DMS53 treated with DMSO at 0.1 percent for 48 hours (cell line): ENCODE measurements at regions not wholly inside any gene's neighbourhood (a gene's known extent, or its start where the extent isn't known, plus 50 kb on each side); places are given as distances from the start of the nearest gene placed in this dataset.
"Not testable (repeated sequence)": the region's sequence is repeated elsewhere in the genome, so short reads cannot be mapped to it uniquely, and the experiment has no call there.

Experiments used
- DNase-seq: peaks from one replicate; lab custom pipeline; 2025; ENCODE audit not compliant: unreplicated experiment; lab: John Stamatoyannopoulos, UW

DNA sequence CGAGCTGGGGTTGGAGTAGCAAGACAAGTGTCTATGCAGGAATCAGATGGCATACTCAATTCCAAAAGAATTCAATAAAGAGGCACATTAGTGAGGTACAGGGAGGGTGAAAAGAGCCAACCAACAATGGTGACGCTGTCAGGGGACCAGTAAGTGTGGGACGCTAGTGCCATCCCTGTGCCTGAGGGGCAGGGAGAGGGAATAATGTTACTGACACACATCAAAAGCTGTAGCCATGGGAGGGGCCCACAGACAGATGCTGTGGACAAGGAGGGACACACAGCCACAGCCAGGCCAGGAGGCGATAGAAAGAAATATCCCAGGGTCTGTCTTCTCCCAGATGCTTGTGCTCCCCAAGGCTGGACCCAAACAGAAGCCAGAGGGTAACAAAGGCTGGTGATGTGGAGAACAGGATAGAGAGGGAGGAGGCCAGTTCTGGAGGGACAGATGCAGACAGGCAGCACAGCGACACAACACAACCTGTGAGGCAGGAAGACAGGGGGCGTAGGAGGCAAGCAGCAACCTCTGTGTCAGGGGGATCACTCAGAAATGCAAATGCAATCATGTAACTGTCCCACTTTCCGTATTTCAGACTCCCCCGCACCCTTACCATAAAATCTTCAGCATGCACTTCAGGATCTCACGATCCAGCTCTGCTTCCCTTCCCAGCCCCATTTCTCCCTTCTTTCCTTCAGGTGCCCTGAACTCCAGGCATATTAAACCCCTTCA, 240.5 kb upstream of the FZD8 start:
- no peak for DNase-seq

DNA sequence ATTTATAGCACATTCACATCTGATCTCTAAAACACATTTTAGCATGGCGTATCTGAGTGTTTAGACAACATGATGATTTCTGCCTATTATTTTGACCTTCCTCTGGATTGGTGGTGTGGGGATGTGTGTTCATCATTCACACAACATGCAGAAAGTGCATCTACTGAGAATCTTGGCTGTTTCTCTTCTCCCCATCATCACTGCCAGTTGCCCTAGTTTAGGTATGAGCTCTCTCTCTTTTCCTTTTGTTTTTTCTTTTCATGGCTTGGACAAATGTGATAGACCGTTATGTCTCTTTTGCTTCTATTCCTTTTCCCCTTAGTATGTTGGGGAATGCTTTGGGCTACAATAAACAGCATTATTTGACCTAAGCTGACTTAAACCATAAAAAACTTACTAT, 239.2 kb upstream of the FZD8 start:
- DNase-seq = no peak

DNA sequence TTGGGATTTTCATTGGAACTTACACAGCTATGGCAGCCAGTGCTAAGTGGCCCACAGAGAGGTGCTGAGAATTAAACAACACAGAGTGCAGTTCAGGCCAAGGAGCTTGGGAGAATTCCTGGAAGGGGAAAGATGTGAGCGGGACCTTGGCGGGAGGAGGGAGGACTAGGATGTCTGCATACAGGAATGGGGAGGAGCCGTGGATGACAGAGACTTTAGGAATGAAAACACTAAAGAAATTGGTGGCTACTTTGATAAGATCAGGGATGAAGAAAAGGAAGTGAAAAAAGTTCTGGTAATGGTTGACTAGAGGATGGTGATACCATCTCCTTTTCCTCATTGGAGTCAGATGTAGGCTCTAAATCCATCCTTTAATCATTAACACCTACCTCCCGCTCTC, 234.2 kb upstream of the FZD8 start:
- DNase-seq = no peak

DNA sequence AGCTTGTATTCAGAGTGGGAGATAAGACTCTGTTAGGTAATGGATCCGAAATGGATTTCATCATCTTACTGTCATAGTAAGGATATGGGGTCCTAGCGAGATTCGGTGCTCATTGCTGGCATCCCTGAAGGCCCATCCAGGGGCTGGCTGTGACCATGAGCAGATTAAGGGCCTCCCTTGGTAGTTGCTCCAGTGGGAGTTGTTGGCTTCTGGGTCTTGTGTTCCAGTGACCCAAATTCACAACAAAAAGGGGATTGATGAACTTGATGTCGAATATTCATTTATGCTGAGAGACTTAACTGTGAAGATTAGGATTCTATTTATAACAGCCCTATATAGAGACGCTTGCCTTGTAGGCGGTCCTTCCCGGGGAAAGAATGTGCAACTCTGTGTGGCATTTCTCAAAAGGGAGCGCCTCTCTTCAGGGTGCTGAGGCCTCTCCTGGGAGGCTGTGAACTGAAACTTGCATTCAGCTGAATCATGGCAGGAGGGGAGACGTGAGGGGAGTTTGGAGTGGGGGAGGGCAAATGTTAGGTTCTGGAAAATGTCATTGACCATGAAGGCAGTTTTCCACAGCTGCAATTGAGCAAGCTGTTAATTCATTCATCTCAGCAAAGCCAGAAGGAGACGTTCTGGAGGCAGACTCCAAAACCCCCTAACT, 233.1 kb upstream of the FZD8 start:
- no peak for DNase-seq

DNA sequence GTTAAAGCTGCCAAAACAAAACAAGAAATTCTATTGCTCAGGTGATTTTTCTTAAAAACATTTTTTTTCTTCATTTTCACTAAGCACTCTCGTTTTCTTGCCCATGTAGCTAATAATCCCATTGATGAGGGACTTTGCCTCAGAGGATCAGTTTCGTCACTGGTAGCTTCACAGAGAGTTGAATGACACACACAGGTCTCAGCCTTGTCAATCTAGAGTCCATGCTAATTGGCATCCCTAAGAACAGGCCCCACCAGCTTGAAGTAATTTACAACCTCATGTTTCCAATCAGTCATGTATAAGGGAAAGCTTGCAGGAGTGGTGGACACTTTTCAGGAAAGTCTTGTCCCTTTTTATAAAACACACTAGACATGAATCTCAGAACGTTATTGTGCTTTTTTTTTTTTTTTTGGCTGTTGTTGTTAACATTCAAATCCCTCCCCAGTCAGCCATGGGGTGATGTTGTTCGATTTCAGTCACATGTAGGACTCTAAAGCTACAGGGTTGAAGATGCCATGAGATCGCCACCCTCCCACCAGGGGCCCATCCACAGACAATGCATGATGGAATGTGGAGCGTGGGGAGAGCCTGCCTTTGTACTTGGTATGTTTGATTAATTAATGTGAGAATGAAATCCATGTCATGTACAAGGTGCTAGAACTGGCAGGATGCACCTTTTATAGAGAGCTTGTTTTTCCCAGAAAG, 232.4 kb upstream of the FZD8 start:
- DNase-seq = no peak

DNA sequence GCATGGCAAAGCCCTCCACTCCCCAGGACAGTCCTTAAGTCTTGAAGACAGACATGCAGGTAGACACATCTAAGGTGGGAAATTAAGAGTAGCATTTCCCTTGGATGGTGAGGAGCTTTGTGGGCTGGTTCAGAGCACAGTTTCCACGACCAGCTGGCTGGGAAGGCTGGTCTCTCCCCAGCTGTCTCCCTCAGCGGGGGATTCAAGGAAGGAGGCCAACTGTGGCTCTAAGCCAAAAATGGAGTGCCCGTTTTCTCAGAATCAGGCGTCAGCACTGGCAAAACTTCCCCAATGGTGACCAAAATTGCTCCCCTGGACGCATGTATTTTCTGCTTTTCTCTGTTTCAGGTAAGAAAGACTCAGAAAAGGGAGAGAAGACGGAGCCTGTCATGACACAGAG, 230.6 kb upstream of the FZD8 start:
- no peak for DNase-seq

DNA sequence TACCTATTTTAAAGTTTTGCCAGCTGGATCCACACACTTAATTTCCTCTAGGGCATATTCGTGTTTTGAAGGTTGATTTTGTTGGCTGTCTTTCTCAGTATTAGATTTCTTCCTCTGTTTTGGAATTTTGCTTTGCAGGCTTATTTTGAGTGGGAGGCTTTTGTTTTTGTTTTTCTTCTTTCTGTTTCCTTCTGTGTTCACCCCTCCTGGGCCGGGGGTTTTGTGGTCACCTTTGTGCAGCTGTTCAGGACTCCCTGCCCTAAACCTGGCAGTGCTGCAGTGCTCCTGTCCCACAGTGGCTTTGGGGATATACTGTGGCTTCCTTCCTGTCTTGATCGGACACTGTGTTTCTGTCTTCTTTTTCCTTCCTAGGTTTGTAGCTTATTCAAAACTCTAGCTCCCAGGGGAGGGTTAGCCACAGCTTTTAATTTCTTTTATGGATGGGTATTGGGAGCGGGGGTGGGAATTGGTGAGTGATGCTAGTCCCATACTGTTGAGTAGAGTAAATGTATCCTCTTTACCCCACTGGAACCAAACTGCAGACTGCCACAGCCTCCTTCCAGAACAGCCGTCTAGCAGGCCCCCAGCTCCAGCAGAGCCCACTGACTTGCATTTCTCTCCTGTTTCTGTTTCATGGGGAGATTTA, 228.7 kb upstream of the FZD8 start:
- no peak for DNase-seq

DNA sequence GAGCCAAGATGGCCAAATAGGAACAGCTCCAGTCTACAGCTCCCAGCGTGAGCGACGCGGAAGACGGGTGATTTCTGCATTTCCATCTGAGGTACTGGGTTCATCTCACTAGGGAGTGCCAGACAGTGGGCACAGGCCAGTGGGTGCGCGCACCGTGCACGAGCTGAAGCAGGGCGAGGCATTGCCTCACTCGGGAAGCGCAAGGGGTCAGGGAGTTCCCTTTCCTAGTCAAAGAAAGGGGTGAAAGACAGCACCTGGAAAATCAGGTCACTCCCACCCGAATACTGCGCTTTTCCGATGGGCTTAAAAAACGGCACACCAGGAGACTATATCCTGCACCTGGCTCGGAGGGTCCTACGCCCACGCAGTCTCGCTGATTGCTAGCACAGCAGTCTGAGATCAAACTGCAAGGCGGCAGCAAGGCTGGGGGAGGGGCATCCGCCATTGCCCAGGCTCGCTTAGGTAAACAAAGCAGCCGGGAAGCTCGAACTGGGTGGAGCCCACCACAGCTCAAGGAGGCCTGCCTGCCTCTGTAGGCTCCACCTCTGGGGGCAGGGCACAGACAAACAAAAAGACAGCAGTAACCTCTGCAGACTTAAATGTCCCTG, 216.7 kb upstream of the FZD8 start:
- DNase-seq = not testable (repeated sequence)

DNA sequence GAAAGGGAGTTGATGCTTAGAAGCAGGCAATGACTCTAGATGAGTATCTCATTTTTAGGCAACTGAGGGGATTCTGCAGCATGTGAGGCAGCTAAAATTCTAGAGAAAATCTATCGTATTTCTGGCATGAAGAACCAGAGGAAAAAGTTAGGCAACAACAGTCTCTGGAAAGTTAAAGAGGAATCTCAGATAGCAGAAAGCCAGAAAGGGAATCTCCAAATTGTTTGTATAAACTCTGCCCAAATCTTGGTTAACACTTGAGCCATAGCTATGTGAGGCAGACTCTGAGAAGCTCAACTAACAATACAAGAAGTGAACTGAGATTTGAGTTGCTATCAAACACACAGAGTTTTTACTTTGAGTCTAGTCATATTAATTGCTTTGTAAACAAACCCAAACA, 215.8 kb upstream of the FZD8 start:
- DNase-seq = no peak

DNA sequence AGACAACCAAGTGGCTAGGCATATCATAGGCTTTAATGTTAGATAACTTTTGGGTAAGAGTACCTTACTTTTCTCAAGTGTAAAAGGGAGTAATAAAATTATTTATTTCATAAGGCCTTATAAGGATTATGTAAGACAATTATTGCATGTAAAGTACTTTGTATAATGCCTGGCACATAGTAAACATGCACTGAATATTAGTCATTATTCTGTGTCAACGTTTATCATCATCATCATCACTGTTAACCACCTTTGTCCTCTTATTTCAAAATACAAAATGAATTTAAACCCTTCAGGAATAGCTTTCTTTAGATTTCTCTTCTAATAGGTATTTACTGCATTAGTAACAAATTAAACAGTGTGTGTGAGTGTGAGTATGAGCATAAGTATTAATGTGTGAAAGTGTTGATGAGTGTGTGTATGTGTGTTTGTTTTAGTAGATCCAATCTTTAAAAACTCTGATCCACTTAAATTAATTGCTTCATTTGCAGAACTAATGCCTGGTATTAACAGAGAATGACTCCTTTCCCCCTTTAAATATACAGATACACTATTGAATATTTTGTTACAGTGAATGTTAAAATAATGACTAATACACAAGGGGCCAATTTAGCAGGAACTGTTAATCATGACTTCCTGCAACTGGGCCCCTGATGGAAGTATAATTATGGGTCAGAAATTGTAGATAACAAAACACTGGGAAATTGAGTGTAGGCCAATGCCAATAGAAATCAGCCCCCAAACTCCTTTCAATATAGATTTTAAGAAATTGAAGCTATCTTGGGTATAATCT, 213.3 kb upstream of the FZD8 start:
- no peak for DNase-seq

DNA sequence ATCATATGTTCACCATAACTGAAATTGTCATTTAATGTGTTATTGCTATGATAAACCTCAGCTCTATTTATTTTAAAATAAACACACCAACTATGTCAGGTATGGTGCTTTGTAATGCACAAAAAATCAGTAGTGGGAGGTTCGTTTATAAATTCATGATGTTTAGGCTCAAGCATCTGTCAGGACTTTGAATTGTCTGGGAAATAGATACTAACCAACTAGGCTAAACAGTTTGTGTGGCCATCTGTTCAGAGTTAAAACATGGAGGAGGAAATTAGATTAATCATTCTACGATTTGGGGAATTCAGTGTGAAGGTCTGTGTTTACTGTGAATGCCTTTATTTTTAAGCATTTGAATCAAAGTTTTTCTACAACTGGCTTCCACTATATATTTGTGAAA, 212.6 kb upstream of the FZD8 start:
- DNase-seq = no peak

DNA sequence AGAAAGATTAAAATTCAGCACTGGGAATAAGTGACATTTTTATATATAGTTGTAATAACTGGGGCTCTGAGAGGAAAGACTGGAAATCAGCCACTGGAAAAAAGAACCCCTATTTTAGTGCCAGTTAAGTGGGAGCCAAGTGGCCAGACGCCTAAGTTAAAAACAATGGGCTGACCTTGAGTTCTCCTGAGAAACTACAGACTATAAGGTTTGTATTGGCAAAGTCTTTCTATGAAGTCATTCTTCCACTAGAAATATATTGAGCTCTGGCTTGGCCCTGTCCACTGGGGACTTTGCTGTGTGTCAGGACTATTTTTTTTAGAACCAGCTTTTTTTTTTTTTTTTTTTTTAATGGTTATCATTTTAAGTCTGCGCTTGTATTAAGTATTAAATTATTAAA, 210.6 kb upstream of the FZD8 start:
- no peak for DNase-seq

DNA sequence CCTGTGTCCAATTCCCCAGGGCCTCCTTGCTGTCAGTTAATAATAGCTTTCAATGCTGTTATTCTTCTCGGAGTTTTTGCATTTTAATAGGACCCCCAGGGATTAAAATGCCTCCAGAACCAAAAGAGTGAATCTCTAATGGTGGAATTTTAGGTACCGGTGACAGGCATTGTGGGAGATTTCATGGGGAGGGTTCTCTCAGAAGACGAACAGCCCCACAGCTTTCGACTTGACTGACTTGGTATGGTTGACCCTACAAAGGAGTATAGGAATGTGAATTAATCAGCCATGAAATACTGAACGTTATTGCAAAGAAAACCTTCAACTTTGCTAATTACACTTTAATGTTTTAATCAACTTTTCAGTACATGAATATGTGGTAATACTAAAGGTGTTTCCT, 206.3 kb upstream of the FZD8 start:
- no peak for DNase-seq

DNA sequence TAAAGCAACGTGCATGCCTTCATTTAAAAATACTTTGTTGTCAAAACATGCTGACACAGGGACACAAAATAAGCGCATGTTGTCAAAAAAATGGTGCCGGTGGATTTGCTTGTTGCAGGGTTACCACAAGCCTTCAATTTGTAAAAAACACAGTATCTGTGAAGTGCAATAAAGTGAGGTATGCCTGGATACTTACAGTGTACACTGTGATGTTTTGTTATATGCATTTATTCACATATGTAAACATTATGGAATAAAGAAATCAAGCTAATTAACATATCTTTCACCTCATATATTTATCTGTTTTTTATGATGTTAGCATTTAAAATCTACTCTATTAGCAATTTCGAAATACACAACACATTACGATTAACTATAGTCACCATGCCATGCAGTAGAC, 202.6 kb upstream of the FZD8 start:
- no peak for DNase-seq

DNA sequence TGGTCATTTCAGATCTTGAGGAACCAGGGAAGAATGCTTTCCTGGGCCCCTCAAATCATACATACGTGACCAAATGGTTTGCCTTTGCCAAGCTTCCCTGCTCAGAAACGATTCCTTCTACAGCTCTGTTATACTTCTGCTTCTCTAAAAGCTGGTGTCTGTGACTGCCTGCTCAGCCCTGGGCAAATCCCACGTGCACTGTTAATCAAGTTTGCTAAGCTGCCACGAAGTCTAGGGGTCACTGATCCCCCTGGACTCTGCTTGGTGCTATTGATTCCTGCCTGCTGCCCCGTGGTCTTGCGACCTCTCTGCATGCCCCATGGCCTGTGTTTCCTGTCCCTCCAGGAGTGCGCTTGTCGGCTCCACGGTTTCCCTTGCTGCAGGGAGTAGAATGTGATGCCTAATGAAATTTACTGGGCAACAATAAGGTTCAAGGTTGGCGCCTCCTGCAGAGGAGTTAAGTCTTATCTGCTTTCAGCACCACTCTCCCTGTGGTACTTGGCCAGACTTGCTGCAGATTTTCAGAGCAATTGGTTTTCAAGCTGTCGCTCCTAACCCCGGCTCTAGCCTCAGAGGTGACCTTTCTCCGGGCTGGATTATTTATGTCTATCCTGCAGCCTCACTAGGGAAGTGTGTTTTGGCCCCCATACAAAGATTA, 201.6 kb upstream of the FZD8 start:
- DNase-seq = no peak

DNA sequence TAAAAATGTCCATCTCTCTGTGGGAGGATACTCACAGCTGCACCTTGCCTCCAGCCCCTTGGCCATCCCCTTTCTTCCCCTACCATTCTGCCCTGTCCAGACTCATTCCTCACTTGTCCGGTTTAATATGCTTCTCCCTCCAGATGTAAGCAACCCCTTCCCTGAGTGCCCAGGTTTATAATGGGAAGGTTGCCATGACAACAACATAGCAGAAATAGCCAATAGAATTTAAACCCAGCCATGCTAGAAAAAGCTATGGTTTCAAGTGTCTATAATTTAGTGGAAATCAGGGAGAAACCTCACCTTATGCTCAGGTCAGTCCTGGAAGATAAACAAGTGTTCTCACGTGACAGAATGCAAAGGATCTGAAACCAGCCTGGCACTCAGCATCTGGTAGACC, 196.0 kb upstream of the FZD8 start:
- no peak for DNase-seq

DNA sequence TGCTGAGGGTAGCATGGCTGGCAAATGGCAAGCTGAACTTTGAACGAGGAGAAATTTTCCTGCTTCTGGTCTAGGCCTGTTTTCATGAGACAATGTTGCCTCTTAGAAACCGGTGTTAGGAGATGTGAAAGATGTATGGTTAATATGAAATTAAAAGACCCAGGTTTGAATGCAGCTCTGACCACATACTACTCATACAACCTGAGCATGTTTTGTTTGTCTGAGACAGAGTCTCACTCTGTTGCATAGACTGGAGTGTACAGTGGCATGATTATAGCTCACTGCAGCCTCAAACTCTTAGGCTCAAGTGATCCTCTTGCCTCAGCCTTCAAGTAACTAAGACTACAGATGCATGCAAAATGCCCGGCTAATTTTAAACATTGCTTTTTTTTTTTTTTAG, 193.4 kb upstream of the FZD8 start:
- DNase-seq = no peak

DNA sequence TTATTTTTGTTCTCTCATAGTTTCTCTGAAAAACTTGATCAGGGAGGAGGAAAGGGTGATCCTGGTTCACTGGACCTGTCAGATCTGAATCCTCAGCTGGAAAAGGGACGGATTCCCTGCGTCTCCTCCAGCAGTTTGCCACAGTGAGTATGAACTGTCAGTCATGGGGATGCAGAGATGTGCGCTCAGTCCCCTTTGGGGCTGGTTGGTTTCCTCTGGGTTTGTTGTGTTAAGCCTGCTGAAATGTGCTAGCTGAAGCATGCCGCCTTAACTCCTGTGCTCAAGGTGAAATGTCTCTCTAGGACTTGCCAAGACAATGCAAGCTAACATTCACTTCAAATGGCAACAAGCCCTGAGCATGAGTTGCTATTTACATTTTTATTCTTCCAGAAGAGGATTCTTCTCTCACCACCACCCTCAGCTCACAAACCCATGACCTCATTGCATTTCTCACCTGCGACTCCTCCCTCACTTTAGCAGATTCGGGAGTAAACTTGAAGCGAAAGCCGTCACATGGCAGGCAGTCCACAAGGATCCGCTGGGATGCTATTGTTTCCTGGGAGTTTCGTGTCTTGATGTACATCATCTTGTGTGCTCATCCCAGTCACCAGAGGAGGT, 192.9 kb upstream of the FZD8 start:
- no peak for DNase-seq

DNA sequence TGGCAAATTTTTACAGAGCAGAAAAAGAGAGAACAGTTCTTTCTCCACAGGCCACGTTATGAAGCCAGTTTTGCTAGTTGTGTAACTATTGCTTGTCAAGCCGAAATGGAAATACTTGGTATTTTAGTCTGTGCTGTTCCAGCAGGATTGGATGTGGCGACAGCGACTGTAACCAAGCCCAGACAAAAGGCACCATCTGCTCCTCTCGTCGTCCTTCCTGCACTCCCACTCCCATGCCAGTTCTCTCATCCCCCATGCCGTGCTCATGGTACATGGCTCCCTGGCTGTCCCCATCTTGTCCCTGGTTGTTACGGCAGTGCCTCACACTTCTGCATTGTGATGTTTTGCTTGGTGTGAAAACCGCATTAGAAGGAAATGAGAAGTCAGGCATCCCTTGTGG, 185.7 kb upstream of the FZD8 start:
- DNase-seq = no peak

DNA sequence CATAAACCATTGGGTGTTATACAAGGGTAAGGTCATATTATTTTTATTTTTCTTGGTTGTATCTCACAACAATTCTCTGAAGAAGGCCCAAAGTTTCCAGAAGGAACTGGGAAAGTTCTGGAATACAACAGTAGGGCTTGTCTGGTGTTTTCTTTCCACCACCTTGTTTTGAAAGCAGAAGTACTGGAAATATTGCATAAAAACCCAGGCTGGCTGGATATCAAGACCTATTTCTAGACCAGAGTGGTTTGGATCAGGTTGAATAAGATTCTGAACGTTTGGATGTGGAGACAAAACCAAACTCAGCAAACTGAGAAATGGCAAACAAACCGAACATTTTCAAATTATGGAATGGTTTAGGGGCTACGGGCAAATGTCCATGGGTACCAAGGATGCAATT, 182.6 kb upstream of the FZD8 start:
- no peak for DNase-seq
